WTC11 (cell line): ENCODE measurements at regions not wholly inside any gene's neighbourhood (a gene's known extent, or its start where the extent isn't known, plus 50 kb on each side); places are given as distances from the start of the nearest gene placed in this dataset.

Experiments used
- ATAC-seq: fragments of 200-7000 bp; cut with Tn5 transposase; 2 replicates; pipeline ENCODE4 v1.10.0; 2021; ENCODE audit warnings: mild to moderate bottlenecking, moderate library complexity
- CTCF ChIA-PET: fragments of 300-600 bp; sonication (Branson Sonifier 250); formaldehyde crosslinking; loops from one replicate; lab custom pipeline; 2021; ENCODE audit warnings: antibody characterized with exemption; lab: Charles Lee
- POLR2A ChIA-PET: fragments of 350-600 bp; sonication (Branson Sonifier 250); formaldehyde crosslinking; loops from one replicate; lab custom pipeline; 2021; ENCODE audit warnings: antibody characterized with exemption; lab: Charles Lee
- DNase-seq: peaks from one replicate; pipeline ENCODE4 v3.0.0; 2021; ENCODE audit warnings: low spot score
- H3K27ac Mint-ChIP-seq: 2 replicates; pipeline ENCODE4 v1.8.0; 2021; ENCODE audit warnings: mixed read lengths
- H3K27me3 Mint-ChIP-seq: 2 replicates; pipeline ENCODE4 v1.8.0; 2021; ENCODE audit warnings: low read depth, mild to moderate bottlenecking, moderate library complexity, mixed read lengths
- H3K36me3 Mint-ChIP-seq: 2 replicates; pipeline ENCODE4 v1.8.0; 2021; ENCODE audit warnings: mixed read lengths
- H3K4me1 Mint-ChIP-seq: 2 replicates; pipeline ENCODE4 v1.8.0; 2022; ENCODE audit warnings: mixed read lengths
- H3K4me3 Mint-ChIP-seq: 2 replicates; pipeline ENCODE4 v1.8.0; 2021; ENCODE audit warnings: mild to moderate bottlenecking, moderate library complexity, mixed read lengths
- H3K9me3 Mint-ChIP-seq: 2 replicates; pipeline ENCODE4 v1.8.0; 2021; ENCODE audit warnings: mixed read lengths
- ATF3 ChIP-seq: sonication (generic); formaldehyde crosslinking; conservative IDR thresholded peaks from 2 replicates; pipeline ENCODE4 v1.8.1; 2022; ENCODE audit warnings: mild to moderate bottlenecking, missing genetic modification reagents
- CREM ChIP-seq: sonication (generic); formaldehyde crosslinking; IDR thresholded peaks from 2 replicates; pipeline ENCODE4 v1.8.1; 2022; ENCODE audit warnings: mild to moderate bottlenecking, missing genetic modification reagents, moderate library complexity
- E2F4 ChIP-seq: sonication (generic); formaldehyde crosslinking; IDR thresholded peaks from 2 replicates; pipeline ENCODE4 v1.8.1; 2022; ENCODE audit warnings: low read depth, mild to moderate bottlenecking, moderate library complexity, missing genetic modification reagents, borderline replicate concordance
- ELF4 ChIP-seq: sonication (generic); formaldehyde crosslinking; IDR thresholded peaks from 2 replicates; pipeline ENCODE4 v1.8.1; 2022; ENCODE audit warnings: low read depth, mild to moderate bottlenecking, moderate library complexity, missing genetic modification reagents
- FOXK1 ChIP-seq: sonication (generic); formaldehyde crosslinking; IDR thresholded peaks from 2 replicates; pipeline ENCODE4 v1.8.0; 2022; ENCODE audit warnings: mild to moderate bottlenecking, moderate library complexity, missing genetic modification reagents
- GRHL2 ChIP-seq: fragments of 250-450 bp; sonication (Bioruptor Pico); IDR thresholded peaks from 2 replicates; pipeline ENCODE4 v1.8.0; 2022; ENCODE audit warnings: mild to moderate bottlenecking, moderate library complexity; ENCODE audit not compliant: insufficient replicate concordance, severe bottlenecking
- KAT7 ChIP-seq: sonication (generic); formaldehyde crosslinking; IDR thresholded peaks from 2 replicates; pipeline ENCODE4 v1.8.1; 2023; ENCODE audit warnings: missing genetic modification reagents, mild to moderate bottlenecking, borderline replicate concordance
- MYBL2 ChIP-seq: sonication (generic); formaldehyde crosslinking; IDR thresholded peaks from 2 replicates; pipeline ENCODE4 v1.8.1; 2023; ENCODE audit warnings: mild to moderate bottlenecking, moderate library complexity, missing genetic modification reagents
- NFE2L1 ChIP-seq: sonication (generic); formaldehyde crosslinking; IDR thresholded peaks from 2 replicates; pipeline ENCODE4 v1.8.1; 2023; ENCODE audit warnings: missing genetic modification reagents
- PRRX2 ChIP-seq: fragments of 250-450 bp; sonication (Bioruptor Pico); IDR thresholded peaks from 2 replicates; pipeline ENCODE4 v1.8.0; 2021; ENCODE audit warnings: mild to moderate bottlenecking
- SMAD4 ChIP-seq: sonication (generic); formaldehyde crosslinking; IDR thresholded peaks from 2 replicates; pipeline ENCODE4 v1.8.0; 2022; ENCODE audit warnings: mild to moderate bottlenecking, missing genetic modification reagents
- SP1 ChIP-seq: sonication (generic); formaldehyde crosslinking; conservative IDR thresholded peaks from 2 replicates; pipeline ENCODE4 v1.8.1; 2022; ENCODE audit warnings: missing genetic modification reagents
- TP53 ChIP-seq: sonication (generic); formaldehyde crosslinking; IDR thresholded peaks from 2 replicates; pipeline ENCODE4 v1.8.1; 2023; ENCODE audit warnings: mild to moderate bottlenecking, missing genetic modification reagents
- ZMAT4 ChIP-seq: fragments of 250-450 bp; sonication (Bioruptor Pico); IDR thresholded peaks from 2 replicates; pipeline ENCODE4 v1.9.0; 2021; ENCODE audit warnings: mild to moderate bottlenecking
- ZNF219 ChIP-seq: sonication (generic); formaldehyde crosslinking; IDR thresholded peaks from 2 replicates; pipeline ENCODE4 v1.8.0; 2023; ENCODE audit warnings: missing genetic modification reagents, mild to moderate bottlenecking, borderline replicate concordance
- ZNF512 ChIP-seq: sonication (generic); formaldehyde crosslinking; IDR thresholded peaks from 2 replicates; pipeline ENCODE4 v1.8.1; 2022; ENCODE audit warnings: missing genetic modification reagents, borderline replicate concordance
- TF ChIP-seq, protein P1 (sequence below): sonication (generic); formaldehyde crosslinking; IDR thresholded peaks from 2 replicates; pipeline ENCODE4 v1.8.1; 2022; ENCODE audit warnings: mild to moderate bottlenecking, missing genetic modification reagents, moderate library complexity, borderline replicate concordance
- TF ChIP-seq, protein P2 (sequence below): sonication (generic); formaldehyde crosslinking; IDR thresholded peaks from 2 replicates; pipeline ENCODE4 v1.8.1; 2023; ENCODE audit warnings: mild to moderate bottlenecking, missing genetic modification reagents, moderate library complexity
- TF ChIP-seq, protein P3 (sequence below): sonication (generic); formaldehyde crosslinking; conservative IDR thresholded peaks from 2 replicates; pipeline ENCODE4 v1.8.1; 2023; ENCODE audit warnings: mild to moderate bottlenecking, low read depth, missing genetic modification reagents, moderate library complexity

GRCh38 chr4:123014038-123014437 is 91.6 kb upstream of the NUDT6 start (continued):
- no peak for TF ChIP-seq ZNF512 (CRISPR knock-in tag)
- no peak for TF ChIP-seq ATF3 (CRISPR knock-in tag)
- TF ChIP-seq, protein P1, sequence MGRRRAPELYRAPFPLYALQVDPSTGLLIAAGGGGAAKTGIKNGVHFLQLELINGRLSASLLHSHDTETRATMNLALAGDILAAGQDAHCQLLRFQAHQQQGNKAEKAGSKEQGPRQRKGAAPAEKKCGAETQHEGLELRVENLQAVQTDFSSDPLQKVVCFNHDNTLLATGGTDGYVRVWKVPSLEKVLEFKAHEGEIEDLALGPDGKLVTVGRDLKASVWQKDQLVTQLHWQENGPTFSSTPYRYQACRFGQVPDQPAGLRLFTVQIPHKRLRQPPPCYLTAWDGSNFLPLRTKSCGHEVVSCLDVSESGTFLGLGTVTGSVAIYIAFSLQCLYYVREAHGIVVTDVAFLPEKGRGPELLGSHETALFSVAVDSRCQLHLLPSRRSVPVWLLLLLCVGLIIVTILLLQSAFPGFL (CRISPR knock-in tag), result no peak
- no peak for TF ChIP-seq SP1 (CRISPR knock-in tag)
- no peak for TF ChIP-seq NFE2L1 (CRISPR knock-in tag)
- no peak for TF ChIP-seq SMAD4 (CRISPR knock-in tag)
- no peak for TF ChIP-seq ELF4 (CRISPR knock-in tag)
- TF ChIP-seq, all 79 proteins: peak for 0

- no peaks in the 10 kb centered on the region for H3K27me3 Mint-ChIP-seq
- ChIA-PET CTCF (no interaction called here), POLR2A (interaction anchor here (0.6 kb wide), 1 partner anchor 298 kb away, joined by 3 read pairs; no protein-coding TSS in a partner anchor)
- H3K4me3 Mint-ChIP-seq, result no peak overlapping the region
- no peaks in the 10 kb centered on the region for H3K4me1 Mint-ChIP-seq
- peaks cover 21% of the 10 kb centered on the region for H3K9me3 Mint-ChIP-seq
- TF ChIP-seq CREM (no peak), ZNF219 (CRISPR knock-in tag) (no peak), E2F4 (CRISPR knock-in tag) (no peak), GRHL2 (CRISPR knock-in tag) (no peak), FOXK1 (CRISPR knock-in tag) (no peak), TP53 (no peak), PRRX2 (CRISPR knock-in tag) (no peak), ZNF512 (CRISPR knock-in tag) (no peak), KAT7 (CRISPR knock-in tag) (no peak), MYBL2 (CRISPR knock-in tag) (no peak), ZMAT4 (CRISPR knock-in tag) (no peak)
- TF ChIP-seq, protein P2, sequence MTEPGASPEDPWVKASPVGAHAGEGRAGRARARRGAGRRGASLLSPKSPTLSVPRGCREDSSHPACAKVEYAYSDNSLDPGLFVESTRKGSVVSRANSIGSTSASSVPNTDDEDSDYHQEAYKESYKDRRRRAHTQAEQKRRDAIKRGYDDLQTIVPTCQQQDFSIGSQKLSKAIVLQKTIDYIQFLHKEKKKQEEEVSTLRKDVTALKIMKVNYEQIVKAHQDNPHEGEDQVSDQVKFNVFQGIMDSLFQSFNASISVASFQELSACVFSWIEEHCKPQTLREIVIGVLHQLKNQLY, result no peak
- TF ChIP-seq, protein P3, sequence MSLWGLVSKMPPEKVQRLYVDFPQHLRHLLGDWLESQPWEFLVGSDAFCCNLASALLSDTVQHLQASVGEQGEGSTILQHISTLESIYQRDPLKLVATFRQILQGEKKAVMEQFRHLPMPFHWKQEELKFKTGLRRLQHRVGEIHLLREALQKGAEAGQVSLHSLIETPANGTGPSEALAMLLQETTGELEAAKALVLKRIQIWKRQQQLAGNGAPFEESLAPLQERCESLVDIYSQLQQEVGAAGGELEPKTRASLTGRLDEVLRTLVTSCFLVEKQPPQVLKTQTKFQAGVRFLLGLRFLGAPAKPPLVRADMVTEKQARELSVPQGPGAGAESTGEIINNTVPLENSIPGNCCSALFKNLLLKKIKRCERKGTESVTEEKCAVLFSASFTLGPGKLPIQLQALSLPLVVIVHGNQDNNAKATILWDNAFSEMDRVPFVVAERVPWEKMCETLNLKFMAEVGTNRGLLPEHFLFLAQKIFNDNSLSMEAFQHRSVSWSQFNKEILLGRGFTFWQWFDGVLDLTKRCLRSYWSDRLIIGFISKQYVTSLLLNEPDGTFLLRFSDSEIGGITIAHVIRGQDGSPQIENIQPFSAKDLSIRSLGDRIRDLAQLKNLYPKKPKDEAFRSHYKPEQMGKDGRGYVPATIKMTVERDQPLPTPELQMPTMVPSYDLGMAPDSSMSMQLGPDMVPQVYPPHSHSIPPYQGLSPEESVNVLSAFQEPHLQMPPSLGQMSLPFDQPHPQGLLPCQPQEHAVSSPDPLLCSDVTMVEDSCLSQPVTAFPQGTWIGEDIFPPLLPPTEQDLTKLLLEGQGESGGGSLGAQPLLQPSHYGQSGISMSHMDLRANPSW (CRISPR knock-in tag), result no peak
- no peak for ATAC-seq
- H3K27ac Mint-ChIP-seq, result no peak overlapping the region
- no peak for DNase-seq
- H3K36me3 Mint-ChIP-seq, result peaks cover 38% of the 10 kb centered on the region
These were observed 94.7 kb upstream of the NUDT6 start for GRCh38 chr4:123017078-123017477.
